Fibroblast of lung (primary cell): ENCODE measurements at regions not wholly inside any gene's neighbourhood (a gene's known extent, or its start where the extent isn't known, plus 50 kb on each side); places are given as distances from the start of the nearest gene placed in this dataset.

Experiments used
- EZH2 ChIP-seq: IDR thresholded peaks from 2 replicates; pipeline ENCODE4 v1.5.1; 2012; ENCODE audit warnings: low read length, control low read depth, mild to moderate bottlenecking; ENCODE audit errors: missing control alignments
- TF ChIP-seq, protein P1 (sequence below), 2 donors: IDR thresholded peaks in 1 of 2; conservative IDR thresholded peaks in 1 of 2; 1 replicate in 1 of 2; 2 replicates in 1 of 2; pipeline ENCODE4 v1.5.1; 2011 to 2012; ENCODE audit warnings: low read length in 2 of 2, control low read depth in 1 of 2, inconsistent platforms in 1 of 2, low read depth in 1 of 2, mild to moderate bottlenecking in 1 of 2

GRCh38 chr6:6712449-6713403 is 124.2 kb downstream of the LY86 start:
- TF ChIP-seq, protein P1, sequence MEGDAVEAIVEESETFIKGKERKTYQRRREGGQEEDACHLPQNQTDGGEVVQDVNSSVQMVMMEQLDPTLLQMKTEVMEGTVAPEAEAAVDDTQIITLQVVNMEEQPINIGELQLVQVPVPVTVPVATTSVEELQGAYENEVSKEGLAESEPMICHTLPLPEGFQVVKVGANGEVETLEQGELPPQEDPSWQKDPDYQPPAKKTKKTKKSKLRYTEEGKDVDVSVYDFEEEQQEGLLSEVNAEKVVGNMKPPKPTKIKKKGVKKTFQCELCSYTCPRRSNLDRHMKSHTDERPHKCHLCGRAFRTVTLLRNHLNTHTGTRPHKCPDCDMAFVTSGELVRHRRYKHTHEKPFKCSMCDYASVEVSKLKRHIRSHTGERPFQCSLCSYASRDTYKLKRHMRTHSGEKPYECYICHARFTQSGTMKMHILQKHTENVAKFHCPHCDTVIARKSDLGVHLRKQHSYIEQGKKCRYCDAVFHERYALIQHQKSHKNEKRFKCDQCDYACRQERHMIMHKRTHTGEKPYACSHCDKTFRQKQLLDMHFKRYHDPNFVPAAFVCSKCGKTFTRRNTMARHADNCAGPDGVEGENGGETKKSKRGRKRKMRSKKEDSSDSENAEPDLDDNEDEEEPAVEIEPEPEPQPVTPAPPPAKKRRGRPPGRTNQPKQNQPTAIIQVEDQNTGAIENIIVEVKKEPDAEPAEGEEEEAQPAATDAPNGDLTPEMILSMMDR (conservative IDR thresholded peaks at IDR 0.05 in 1 of 2, IDR thresholded peaks at IDR 0.05 in 1 of 2; ENCODE audit: low read depth in 1 of 2, low read length in 2 of 2): peak in 1 of 2 donors; percentile 11
- TF ChIP-seq EZH2: no peak
